Nephron (organoid): ENCODE measurements at regions not wholly inside any gene's neighbourhood (a gene's known extent, or its start where the extent isn't known, plus 50 kb on each side); places are given as distances from the start of the nearest gene placed in this dataset.

Experiments used
- H3K27ac Mint-ChIP-seq, 3 experiments: 2 replicates each; pipeline ENCODE4 v1.8.0; 2020; ENCODE audit warnings: mixed read lengths in 3 of 3, mild to moderate bottlenecking in 2 of 3, moderate library complexity in 1 of 3
- H3K27me3 Mint-ChIP-seq: 2 replicates; pipeline ENCODE4 v1.8.0; 2021; ENCODE audit warnings: low read depth, mild to moderate bottlenecking, moderate library complexity, mixed read lengths
- H3K36me3 Mint-ChIP-seq: 2 replicates; pipeline ENCODE4 v1.8.0; 2020; ENCODE audit warnings: low read depth, mixed read lengths
- H3K4me1 Mint-ChIP-seq: 2 replicates; pipeline ENCODE4 v1.8.0; 2020; ENCODE audit warnings: mixed read lengths
- H3K4me3 Mint-ChIP-seq, 3 experiments: 2 replicates each; pipeline ENCODE4 v1.8.0; 2020; ENCODE audit warnings: mild to moderate bottlenecking in 3 of 3, mixed read lengths in 3 of 3, moderate library complexity in 2 of 3
- H3K9me3 Mint-ChIP-seq: 2 replicates; pipeline ENCODE4 v1.8.0; 2020; ENCODE audit warnings: mixed read lengths
- CTCF ChIP-seq, 3 experiments: fragments of 200-600 bp; sonication (generic); IDR thresholded peaks; one replicate each; pipeline ENCODE4 v1.5.0; 2021; ENCODE audit warnings: antibody characterized with exemption in 3 of 3; ENCODE audit not compliant: unreplicated experiment in 3 of 3

GRCh38 chrX:42151808-42152207, 228.5 kb upstream of the CASK start:
- H3K27me3 Mint-ChIP-seq = peaks cover 5% of the 10 kb centered on the region
- no peak for TF ChIP-seq CTCF (IDR thresholded peaks at IDR 0.05; ENCODE audit: unreplicated experiment in 3 of 3)

GRCh38 chrX:42149765-42150164, 226.4 kb upstream of the CASK start:
- Mint-ChIP-seq H3K9me3 (no peaks in the 10 kb centered on the region), H3K27me3 (peaks cover 5% of the 10 kb centered on the region), H3K4me3 (peak overlapping the region in 1 of 3 experiments; percentile 15), H3K36me3 (no peaks in the 10 kb centered on the region), H3K27ac (peak overlapping the region; percentile 74 to 87 (median 85)), H3K4me1 (peaks cover 35% of the 10 kb centered on the region)
- TF ChIP-seq CTCF (IDR thresholded peaks at IDR 0.05; ENCODE audit: unreplicated experiment in 3 of 3) = no peak

More at GRCh38 chrX:42151808-42152207, 228.5 kb upstream of the CASK start:
- H3K9me3 Mint-ChIP-seq = peaks cover 4% of the 10 kb centered on the region
- peaks cover 27% of the 10 kb centered on the region for H3K4me1 Mint-ChIP-seq
- no peaks in the 10 kb centered on the region for H3K36me3 Mint-ChIP-seq
- no peak overlapping the region for H3K4me3 Mint-ChIP-seq
- no peak overlapping the region for H3K27ac Mint-ChIP-seq

GRCh38 chrX:42149281-42149680, 225.9 kb upstream of the CASK start:
- Mint-ChIP-seq H3K36me3 (no peaks in the 10 kb centered on the region), H3K4me3 (no peak overlapping the region), H3K27ac (peak overlapping the region; percentile 58 to 85 (median 74)), H3K27me3 (peaks cover 5% of the 10 kb centered on the region), H3K4me1 (peaks cover 38% of the 10 kb centered on the region), H3K9me3 (no peaks in the 10 kb centered on the region)
- TF ChIP-seq CTCF (IDR thresholded peaks at IDR 0.05; ENCODE audit: unreplicated experiment in 3 of 3) = no peak

- peak overlapping the region; percentile 49 to 86 (median 81) for H3K27ac Mint-ChIP-seq
- H3K27me3 Mint-ChIP-seq = peaks cover 5% of the 10 kb centered on the region
- peaks cover 6% of the 10 kb centered on the region for H3K36me3 Mint-ChIP-seq
- no peak overlapping the region for H3K4me3 Mint-ChIP-seq
- peaks cover 15% of the 10 kb centered on the region for H3K9me3 Mint-ChIP-seq
- H3K4me1 Mint-ChIP-seq = peaks cover 40% of the 10 kb centered on the region
- no peak for TF ChIP-seq CTCF (IDR thresholded peaks at IDR 0.05; ENCODE audit: unreplicated experiment in 3 of 3)
These were observed 220.7 kb upstream of the CASK start for GRCh38 chrX:42143866-42144592.

- Mint-ChIP-seq H3K9me3 (peaks cover 29% of the 10 kb centered on the region), H3K4me1 (peaks cover 22% of the 10 kb centered on the region), H3K36me3 (peaks cover 6% of the 10 kb centered on the region), H3K27ac (no peak overlapping the region), H3K27me3 (no peaks in the 10 kb centered on the region), H3K4me3 (no peak overlapping the region)
- TF ChIP-seq CTCF (IDR thresholded peaks at IDR 0.05; ENCODE audit: unreplicated experiment in 3 of 3) = no peak
These were observed 217.0 kb upstream of the CASK start for GRCh38 chrX:42140320-42140719.
